Posterior vena cava (tissue), 2 donors: ENCODE measurements at regions not wholly inside any gene's neighbourhood (a gene's known extent, or its start where the extent isn't known, plus 50 kb on each side); places are given as distances from the start of the nearest gene placed in this dataset.

Source experiments
- DNase-seq: peaks from one replicate; pipeline ENCODE4 v3.0.0-alpha.2; 2020; ENCODE audit warnings: low spot score
- intact Hi-C, 2 donors: fragments of 100-400 bp; cut with DNase I; formaldehyde crosslinking; loops; one replicate each; pipeline versions ENCODE4 v1.14.1 to v1.14.2; 2022 to 2023
- donor health status: DM: yes; HTN: yes; CAD: no.
- donor health status: DM: yes; HTN: yes; CAD: no.

DNA sequence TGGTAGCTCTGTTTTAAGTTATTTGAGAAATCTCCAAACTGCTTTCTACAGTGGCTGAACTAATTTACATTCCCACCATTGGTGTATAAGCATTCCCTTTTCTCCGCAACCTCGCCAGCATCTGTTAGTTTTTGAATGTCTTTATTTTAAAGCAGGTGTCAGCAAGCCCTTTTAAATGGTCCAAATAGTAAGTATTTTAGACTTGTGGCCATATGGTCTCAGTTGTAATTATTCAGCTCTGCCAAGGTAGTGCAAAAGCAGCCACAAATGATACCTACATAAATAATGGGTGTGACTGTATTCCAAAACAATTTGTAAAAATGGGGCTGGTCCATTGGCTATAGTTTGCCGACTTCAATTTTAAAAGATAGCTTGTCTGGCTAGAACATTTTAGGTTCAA, 58.7 kb upstream of the TMTC4 start:
- intact Hi-C loops: no loop called here
- no peak for DNase-seq

DNA sequence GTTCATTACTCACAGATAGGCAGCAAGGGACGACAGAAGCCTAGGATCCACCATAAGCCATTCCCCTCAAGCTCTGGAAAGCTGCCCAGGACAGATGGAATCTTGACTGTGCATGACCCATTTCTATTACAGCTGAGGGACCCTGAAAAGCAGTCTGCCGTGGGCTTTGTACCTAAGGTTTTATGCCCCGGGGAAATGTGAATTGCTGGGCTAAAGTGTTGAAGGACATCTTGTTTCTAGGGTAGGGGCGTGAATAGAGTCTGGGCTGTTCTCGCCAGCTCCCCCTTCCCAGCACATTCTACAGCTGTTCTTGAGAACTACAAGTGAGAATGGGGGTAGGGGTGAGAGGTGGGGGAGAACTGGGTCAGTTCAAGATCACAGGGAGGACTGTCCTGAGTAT, 53.6 kb upstream of the TMTC4 start:
- intact Hi-C loops: no loop called here
- no peak for DNase-seq

DNA sequence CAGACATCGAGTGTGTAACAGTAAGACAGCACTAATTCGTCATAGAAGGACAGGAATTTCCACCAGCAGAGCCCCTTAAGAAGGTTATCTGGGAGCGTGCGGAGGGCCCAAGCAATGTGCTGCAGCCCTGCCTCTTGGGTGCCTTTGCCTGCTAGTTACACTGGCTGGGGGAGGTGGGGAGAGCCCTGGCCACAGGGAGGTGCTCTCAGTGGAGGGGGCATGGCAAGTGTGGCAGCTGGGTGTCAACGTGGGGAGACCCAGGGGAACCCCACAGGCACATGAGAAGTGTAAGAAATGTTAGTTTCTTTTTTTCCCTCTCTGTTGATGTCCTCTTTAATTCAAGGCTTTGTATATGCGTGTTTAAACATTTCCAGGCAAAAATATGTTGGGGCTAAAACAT, 50.9 kb upstream of the TMTC4 start:
- intact Hi-C loops: no loop called here
- DNase-seq: no peak

DNA sequence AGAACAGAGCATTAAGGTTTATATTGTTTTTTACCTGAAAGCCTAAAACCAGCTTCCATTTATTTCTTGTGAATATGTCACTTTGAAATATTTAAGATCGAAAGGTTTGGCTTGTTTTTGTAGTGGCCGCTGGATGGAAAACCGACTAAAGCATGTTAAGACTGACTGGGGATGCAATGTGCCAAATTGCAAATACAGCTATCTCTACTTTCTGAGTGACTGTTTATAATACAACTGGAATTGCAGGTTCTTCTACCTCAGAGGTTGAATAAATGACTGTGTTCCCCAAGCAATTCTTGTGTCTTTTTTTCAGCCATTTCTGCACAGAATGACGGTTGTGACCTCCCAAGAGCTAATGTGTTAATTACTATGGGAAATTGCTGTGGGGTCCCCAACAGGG, 50.0 kb upstream of the TMTC4 start:
- no peak for DNase-seq
- intact Hi-C loops: no loop called here
